SK-N-SH (cell line): ENCODE measurements at regions not wholly inside any gene's neighbourhood (a gene's known extent, or its start where the extent isn't known, plus 50 kb on each side); places are given as distances from the start of the nearest gene placed in this dataset.

Experiments used
- CTCF ChIA-PET: fragments of 300-600, 350-600 bp; formaldehyde crosslinking; extraction: SDS; loops from one replicate; lab custom pipeline; 2021; lab: Yijun Ruan, JAX
- POLR2A ChIA-PET: fragments of 350-600 bp; sonication (Branson Sonifier 250); formaldehyde crosslinking; extraction: SDS; loops from one replicate; lab custom pipeline; 2020; ENCODE audit warnings: antibody characterized with exemption, inconsistent platforms; lab: Yijun Ruan, JAX
- DNase-seq: peaks from one replicate; pipeline ENCODE4 v3.0.0; 2012
- H2AFZ ChIP-seq: fragments of 200-600 bp; sonication (generic); 2 replicates; pipeline ENCODE4 v1.8.1; 2016; ENCODE audit warnings: antibody characterized with exemption, mild to moderate bottlenecking, low read depth
- H3F3A ChIP-seq: fragments of 200-600 bp; sonication (generic); replicated peaks from 2 replicates; pipeline ENCODE3; 2016; ENCODE audit warnings: antibody characterized with exemption, mild to moderate bottlenecking; ENCODE audit not compliant: insufficient read depth
- H3K27ac ChIP-seq, 2 experiments: fragments of 200-500 bp in 1 of 2; fragments of 200-600 bp in 1 of 2; sonication (Bioruptor generic) in 1 of 2; sonication (generic), shearing (Covaris generic) in 1 of 2; 2 replicates each; pipeline versions ENCODE4 v1.5.1 to v1.6.1; 2014 to 2016; ENCODE audit warnings: low read depth in 2 of 2, inconsistent platforms in 1 of 2, low read length in 1 of 2, mild to moderate bottlenecking in 1 of 2, mixed read lengths in 1 of 2
- H3K27me3 ChIP-seq: fragments of 200-600 bp; sonication (generic), shearing (Covaris generic); 2 replicates; pipeline ENCODE4 v1.6.1; 2016; ENCODE audit warnings: mixed run types; ENCODE audit not compliant: insufficient read depth
- H3K36me3 ChIP-seq, 2 experiments: fragments of 200-500 bp in 1 of 2; fragments of 200-600 bp in 1 of 2; sonication (Bioruptor generic) in 1 of 2; sonication (generic) in 1 of 2; replicated peaks in 1 of 2; 2 replicates each; pipeline versions ENCODE3 to v1.5.1; 2014 to 2016; ENCODE audit warnings: low read length in 1 of 2, mild to moderate bottlenecking in 1 of 2; ENCODE audit not compliant: insufficient read depth in 2 of 2, control insufficient read depth in 1 of 2
- H3K4me1 ChIP-seq, 2 experiments: fragments of 200-500 bp in 1 of 2; fragments of 200-600 bp in 1 of 2; sonication (Bioruptor generic) in 1 of 2; sonication (generic), shearing (Covaris generic) in 1 of 2; 2 replicates each; pipeline versions ENCODE4 v1.5.1 to v1.6.1; 2014 to 2016; ENCODE audit warnings: low read depth in 1 of 2, low read length in 1 of 2, mixed run types in 1 of 2; ENCODE audit not compliant: insufficient read depth in 2 of 2, control insufficient read depth in 1 of 2
- H3K4me2 ChIP-seq: fragments of 200-600 bp; sonication (generic), shearing (Covaris generic); 2 replicates; pipeline ENCODE4 v1.6.1; 2017; ENCODE audit warnings: mixed run types
- H3K4me3 ChIP-seq, 2 experiments: fragments of 200-500 bp in 1 of 2; fragments of 200-600 bp in 1 of 2; sonication (Bioruptor generic) in 1 of 2; sonication (generic), shearing (Covaris generic) in 1 of 2; 2 replicates each; pipeline versions ENCODE4 v1.5.1 to v1.8.1; 2014 to 2016; ENCODE audit warnings: low read depth in 2 of 2, inconsistent platforms in 1 of 2, low read length in 1 of 2, mild to moderate bottlenecking in 1 of 2, mixed read lengths in 1 of 2, moderate library complexity in 1 of 2
- H3K79me2 ChIP-seq: fragments of 200-600 bp; sonication (generic); 2 replicates; pipeline ENCODE4 v1.8.1; 2017; ENCODE audit warnings: mild to moderate bottlenecking; ENCODE audit not compliant: insufficient read depth
- H3K9ac ChIP-seq: fragments of 200-600 bp; sonication (generic); 2 replicates; pipeline ENCODE4 v1.6.1; 2017; ENCODE audit warnings: mixed run types
- H3K9me2 ChIP-seq: fragments of 200-600 bp; sonication (generic); 2 replicates; pipeline ENCODE4 v1.6.1; 2017; ENCODE audit warnings: mixed run types
- H3K9me3 ChIP-seq: fragments of 200-600 bp; sonication (generic); 2 replicates; pipeline ENCODE4 v1.6.1; 2017; ENCODE audit warnings: mixed run types, mild to moderate bottlenecking, moderate library complexity
- H4K20me1 ChIP-seq: fragments of 200-600 bp; sonication (generic); 2 replicates; pipeline ENCODE4 v1.6.1; 2017; ENCODE audit warnings: mild to moderate bottlenecking, mixed run types; ENCODE audit not compliant: insufficient read depth
- CHD2 ChIP-seq: fragments of 150-350 bp; IDR thresholded peaks from 2 replicates; pipeline ENCODE4 v1.6.1; 2018; ENCODE audit warnings: low read length; ENCODE audit not compliant: partially characterized antibody
- ELF1 ChIP-seq: IDR thresholded peaks from 2 replicates; pipeline ENCODE4 v1.4.0; 2012
- EZH2phosphoT487 ChIP-seq: fragments of 200-600 bp; sonication (generic); IDR thresholded peaks from 2 replicates; pipeline ENCODE4 v1.6.1; 2017; ENCODE audit warnings: low read depth, mixed run types, mild to moderate bottlenecking, antibody characterized with exemption, moderate library complexity, borderline replicate concordance
- FOSL2 ChIP-seq: IDR thresholded peaks from 2 replicates; pipeline ENCODE4 v1.4.0; 2012; ENCODE audit warnings: low read depth, mild to moderate bottlenecking, moderate library complexity, borderline replicate concordance
- GATA2 ChIP-seq: sonication (generic); formaldehyde crosslinking; IDR thresholded peaks from 2 replicates; pipeline ENCODE4 v1.5.0; 2020; ENCODE audit warnings: mild to moderate bottlenecking, missing genetic modification reagents
- JUND ChIP-seq: IDR thresholded peaks from 2 replicates; pipeline ENCODE4 v1.4.0; 2012
- MAX ChIP-seq: IDR thresholded peaks from 2 replicates; pipeline ENCODE4 v1.4.0; 2012; ENCODE audit warnings: low read depth
- NRF1 ChIP-seq: IDR thresholded peaks from 2 replicates; pipeline ENCODE4 v1.6.1; 2012; ENCODE audit warnings: low read depth, mild to moderate bottlenecking, low read length
- POLR2AphosphoS5 ChIP-seq: IDR thresholded peaks from 2 replicates; pipeline ENCODE4 v1.6.1; 2012; ENCODE audit warnings: low read depth, low read length
- RFX5 ChIP-seq: IDR thresholded peaks from 2 replicates; pipeline ENCODE4 v1.6.1; 2012; ENCODE audit warnings: mild to moderate bottlenecking, improper control_type of control experiment, low read length
- SIN3A ChIP-seq: IDR thresholded peaks from 2 replicates; pipeline ENCODE4 v1.6.1; 2012; ENCODE audit warnings: low read depth, mild to moderate bottlenecking, low read length, moderate library complexity, borderline replicate concordance
- TCF12 ChIP-seq: IDR thresholded peaks from 2 replicates; pipeline ENCODE4 v1.4.0; 2012
- USF2 ChIP-seq: fragments of 150-350 bp; IDR thresholded peaks from 2 replicates; pipeline ENCODE4 v1.6.1; 2017; ENCODE audit warnings: antibody characterized with exemption, low read length, low read depth, borderline replicate concordance
- YY1 ChIP-seq: IDR thresholded peaks from 2 replicates; pipeline ENCODE4 v1.4.0; 2012; ENCODE audit warnings: low read depth, mild to moderate bottlenecking
- WGBS: methylation state at CpG from one replicate; pipeline ENCODE4 v1.1.6; 2017; ENCODE audit warnings: low lambda C conversion rate; 5-methylcytosine and 5-hydroxymethylcytosine counted together
- TF ChIP-seq, protein P1 (sequence below): IDR thresholded peaks from 2 replicates; pipeline ENCODE4 v1.4.0; 2012; ENCODE audit warnings: low read depth, borderline replicate concordance
- TF ChIP-seq, protein P2 (sequence below): fragments of 150-350 bp; IDR thresholded peaks from 2 replicates; pipeline ENCODE4 v1.6.1; 2016; ENCODE audit warnings: mild to moderate bottlenecking, low read depth, low read length

- TF ChIP-seq FOSL2 (no peak), GATA2 (CRISPR knock-in tag) (no peak), SIN3A (no peak), TCF12 (no peak), USF2 (no peak), JUND (no peak), YY1 (no peak), CHD2 (no peak), POLR2AphosphoS5 (no peak), EZH2phosphoT487 (no peak), ELF1 (no peak)
- TF ChIP-seq, protein P1, sequence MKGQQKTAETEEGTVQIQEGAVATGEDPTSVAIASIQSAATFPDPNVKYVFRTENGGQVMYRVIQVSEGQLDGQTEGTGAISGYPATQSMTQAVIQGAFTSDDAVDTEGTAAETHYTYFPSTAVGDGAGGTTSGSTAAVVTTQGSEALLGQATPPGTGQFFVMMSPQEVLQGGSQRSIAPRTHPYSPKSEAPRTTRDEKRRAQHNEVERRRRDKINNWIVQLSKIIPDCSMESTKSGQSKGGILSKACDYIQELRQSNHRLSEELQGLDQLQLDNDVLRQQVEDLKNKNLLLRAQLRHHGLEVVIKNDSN = no peak
- TF ChIP-seq, all 33 proteins: peak for 0
- Histone ChIP-seq H3K9me3 (no peaks in the 10 kb centered on the region), H3K4me3 (no peak overlapping the region), H3K36me3 (no peaks in the 10 kb centered on the region), H2AFZ (no peak overlapping the region), H3K79me2 (no peaks in the 10 kb centered on the region), H3K27me3 (peaks cover 20% of the 10 kb centered on the region), H3K9me2 (no peaks in the 10 kb centered on the region), H3K4me2 (no peak overlapping the region), H3K27ac (no peak overlapping the region), H3F3A (no peaks in the 10 kb centered on the region), H4K20me1 (no peaks in the 10 kb centered on the region), H3K4me1 (no peaks in the 10 kb centered on the region), H3K9ac (no peak overlapping the region)
- WGBS = 39% methylated on average over 5 of the region's 5 CpGs
- no peak for DNase-seq
- ChIA-PET POLR2A (no interaction called here), CTCF (interaction anchor here (0.9 to 1.8 kb wide), 2 partner anchors 71 to 242 kb away, joined by 3 to 5 read pairs; no protein-coding TSS in a partner anchor)
These were observed 100.1 kb upstream of the ERG start for GRCh38 chr21:38598413-38598812.

DNA sequence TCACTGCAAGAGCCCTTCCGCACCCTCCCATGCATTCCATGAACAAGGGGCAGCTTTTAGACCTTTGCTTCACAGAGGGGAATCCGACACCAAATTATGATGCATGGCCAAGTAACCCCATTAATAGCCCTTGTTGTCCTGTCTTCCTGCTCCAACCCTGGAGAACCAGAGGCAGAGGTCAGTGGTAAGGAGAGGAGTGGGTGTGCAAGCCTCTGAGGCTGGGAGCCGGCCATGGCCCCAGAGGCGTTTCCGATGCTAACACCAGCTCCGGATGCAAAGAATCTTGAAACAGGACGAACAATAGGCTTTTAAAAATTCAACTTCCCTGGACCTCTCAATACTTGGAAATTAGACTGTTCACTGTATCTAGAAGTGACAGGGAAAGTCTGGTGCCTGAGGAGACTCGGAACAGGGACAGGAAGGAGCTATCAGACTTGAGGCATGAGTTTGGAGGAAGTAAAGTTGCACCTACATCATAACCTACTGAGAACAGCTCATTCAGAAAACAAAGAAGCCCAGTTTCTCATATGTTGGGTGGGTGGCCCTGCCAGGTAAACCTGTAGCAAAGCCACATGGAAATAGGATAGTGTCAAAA is 101.2 kb upstream of the ERG start:
- POLR2A ChIA-PET = no interaction called here
- Histone ChIP-seq H3K9me3 (no peaks in the 10 kb centered on the region), H3K27me3 (peaks cover 18% of the 10 kb centered on the region), H3K9me2 (no peaks in the 10 kb centered on the region), H3F3A (no peaks in the 10 kb centered on the region), H2AFZ (no peak overlapping the region), H3K9ac (no peak overlapping the region), H4K20me1 (no peaks in the 10 kb centered on the region), H3K36me3 (no peaks in the 10 kb centered on the region), H3K4me3 (no peak overlapping the region), H3K27ac (no peak overlapping the region), H3K4me1 (no peaks in the 10 kb centered on the region), H3K4me2 (no peak overlapping the region), H3K79me2 (no peaks in the 10 kb centered on the region)
- WGBS = 47% methylated on average over 8 of the region's 8 CpGs
- TF ChIP-seq NRF1 (no peak), RFX5 (no peak), MAX (no peak)
- TF ChIP-seq, protein P2, sequence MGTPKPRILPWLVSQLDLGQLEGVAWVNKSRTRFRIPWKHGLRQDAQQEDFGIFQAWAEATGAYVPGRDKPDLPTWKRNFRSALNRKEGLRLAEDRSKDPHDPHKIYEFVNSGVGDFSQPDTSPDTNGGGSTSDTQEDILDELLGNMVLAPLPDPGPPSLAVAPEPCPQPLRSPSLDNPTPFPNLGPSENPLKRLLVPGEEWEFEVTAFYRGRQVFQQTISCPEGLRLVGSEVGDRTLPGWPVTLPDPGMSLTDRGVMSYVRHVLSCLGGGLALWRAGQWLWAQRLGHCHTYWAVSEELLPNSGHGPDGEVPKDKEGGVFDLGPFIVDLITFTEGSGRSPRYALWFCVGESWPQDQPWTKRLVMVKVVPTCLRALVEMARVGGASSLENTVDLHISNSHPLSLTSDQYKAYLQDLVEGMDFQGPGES = no peak
- no peak for DNase-seq
- CTCF ChIA-PET = interaction anchor here (1.8 kb wide), 1 partner anchor 69 kb away, joined by 5 read pairs; no protein-coding TSS in a partner anchor
